Lower lobe of right lung (tissue), 2 donors: ENCODE measurements at regions not wholly inside any gene's neighbourhood (a gene's known extent, or its start where the extent isn't known, plus 50 kb on each side); places are given as distances from the start of the nearest gene placed in this dataset.
"Not testable (repeated sequence)": the region's sequence is repeated elsewhere in the genome, so short reads cannot be mapped to it uniquely, and the experiment has no call there.

Experiments
- ATAC-seq, 2 donors: fragments of 200-7000 bp; cut with Tn5 transposase; one replicate each; pipeline ENCODE4 v1.9.1; 2020 to 2022; ENCODE audit warnings: mild to moderate bottlenecking in 2 of 2, moderate library complexity in 2 of 2
- DNase-seq: peaks from one replicate; pipeline ENCODE4 v3.0.0-alpha.2; 2020
- H3K27ac ChIP-seq: fragments of 200-600 bp; one replicate; pipeline ENCODE4 v1.8.0; 2022
- H3K27me3 ChIP-seq: fragments of 200-600 bp; one replicate; pipeline ENCODE4 v1.8.0; 2022; ENCODE audit warnings: low read depth
- H3K36me3 ChIP-seq: fragments of 200-600 bp; one replicate; pipeline ENCODE4 v1.8.0; 2022; ENCODE audit warnings: mild to moderate bottlenecking
- H3K4me1 ChIP-seq: fragments of 200-600 bp; one replicate; pipeline ENCODE4 v1.8.0; 2022
- H3K4me3 ChIP-seq: fragments of 200-600 bp; one replicate; pipeline ENCODE4 v1.8.0; 2022; ENCODE audit warnings: mild to moderate bottlenecking
- H3K9me3 ChIP-seq: fragments of 200-600 bp; one replicate; pipeline ENCODE4 v1.8.0; 2022
- intact Hi-C: fragments of 100-400 bp; cut with DNase I; formaldehyde crosslinking; loops from one replicate; pipeline ENCODE4 v1.11.0; 2022
- donor health status: DM: no; HTN: yes; CAD: no; lungs with severe emphysema.

GRCh38 chr7:149930374-149931068 is 56.8 kb downstream of the ATP6V0E2 start:
- H3K27me3 ChIP-seq, H3K36me3 ChIP-seq, H3K9me3 ChIP-seq, intact Hi-C loops, ATAC-seq, H3K4me1 ChIP-seq, H3K4me3 ChIP-seq, DNase-seq, H3K27ac ChIP-seq: not testable (repeated sequence)

GRCh38 chr7:149933776-149934175 is 60.0 kb downstream of the ATP6V0E2 start:
- ATAC-seq, H3K9me3 ChIP-seq, H3K27me3 ChIP-seq, H3K4me3 ChIP-seq, H3K36me3 ChIP-seq, H3K4me1 ChIP-seq, DNase-seq, H3K27ac ChIP-seq, intact Hi-C loops: not testable (repeated sequence)

GRCh38 chr7:149947346-149947745 is 73.6 kb downstream of the ATP6V0E2 start:
- H3K9me3 ChIP-seq, H3K27ac ChIP-seq, H3K27me3 ChIP-seq, H3K4me3 ChIP-seq, H3K4me1 ChIP-seq, DNase-seq, H3K36me3 ChIP-seq, ATAC-seq, intact Hi-C loops: not testable (repeated sequence)

GRCh38 chr7:149948444-149948843 is 74.7 kb downstream of the ATP6V0E2 start:
- ATAC-seq, result peak in 1 of 2 donors; percentile 8
- H3K4me1 ChIP-seq, intact Hi-C loops, DNase-seq, H3K27ac ChIP-seq, H3K9me3 ChIP-seq, H3K4me3 ChIP-seq, H3K27me3 ChIP-seq, H3K36me3 ChIP-seq: not testable (repeated sequence)

- H3K27ac ChIP-seq, H3K27me3 ChIP-seq, H3K4me1 ChIP-seq, H3K36me3 ChIP-seq, DNase-seq, intact Hi-C loops, H3K4me3 ChIP-seq, H3K9me3 ChIP-seq: not testable (repeated sequence)
- peak; percentile 54 to 63 for ATAC-seq
These were observed 76.3 kb downstream of the ATP6V0E2 start for GRCh38 chr7:149949863-149950577.

- H3K27ac ChIP-seq, H3K4me1 ChIP-seq, intact Hi-C loops, H3K27me3 ChIP-seq, H3K36me3 ChIP-seq, DNase-seq, H3K9me3 ChIP-seq, H3K4me3 ChIP-seq: not testable (repeated sequence)
- peak in 1 of 2 donors; percentile 12 for ATAC-seq
These were observed 76.8 kb downstream of the ATP6V0E2 start for GRCh38 chr7:149950578-149950924.

- ATAC-seq, H3K36me3 ChIP-seq, H3K27me3 ChIP-seq, DNase-seq, H3K27ac ChIP-seq, H3K4me3 ChIP-seq, intact Hi-C loops, H3K9me3 ChIP-seq, H3K4me1 ChIP-seq: not testable (repeated sequence)
These were observed 77.8 kb downstream of the ATP6V0E2 start for GRCh38 chr7:149951579-149951978.

- H3K27ac ChIP-seq, H3K4me1 ChIP-seq, DNase-seq, H3K27me3 ChIP-seq, H3K4me3 ChIP-seq, H3K36me3 ChIP-seq, intact Hi-C loops, ATAC-seq, H3K9me3 ChIP-seq: not testable (repeated sequence)
These were observed 85.1 kb downstream of the ATP6V0E2 start for GRCh38 chr7:149958880-149959279.

- H3K4me3 ChIP-seq, DNase-seq, H3K4me1 ChIP-seq, intact Hi-C loops, H3K36me3 ChIP-seq, H3K27ac ChIP-seq, H3K9me3 ChIP-seq, H3K27me3 ChIP-seq: not testable (repeated sequence)
- ATAC-seq, result peak in 1 of 2 donors; percentile 16
These were observed 87.1 kb downstream of the ATP6V0E2 start for GRCh38 chr7:149960863-149961262.

GRCh38 chr7:149961878-149962277 is 88.1 kb downstream of the ATP6V0E2 start:
- H3K4me1 ChIP-seq, intact Hi-C loops, DNase-seq, H3K27me3 ChIP-seq, ATAC-seq, H3K27ac ChIP-seq, H3K4me3 ChIP-seq, H3K36me3 ChIP-seq, H3K9me3 ChIP-seq: not testable (repeated sequence)

- DNase-seq, H3K4me3 ChIP-seq, H3K4me1 ChIP-seq, H3K27ac ChIP-seq, intact Hi-C loops, H3K9me3 ChIP-seq, H3K36me3 ChIP-seq, H3K27me3 ChIP-seq: not testable (repeated sequence)
- ATAC-seq, result peak in 1 of 2 donors; percentile 39
These were observed 89.0 kb downstream of the ATP6V0E2 start for GRCh38 chr7:149962685-149963319.

GRCh38 chr7:149963985-149964384 is 90.2 kb downstream of the ATP6V0E2 start:
- H3K27ac ChIP-seq, H3K9me3 ChIP-seq, intact Hi-C loops, H3K27me3 ChIP-seq, H3K4me1 ChIP-seq, H3K36me3 ChIP-seq, ATAC-seq, DNase-seq, H3K4me3 ChIP-seq: not testable (repeated sequence)

- DNase-seq, H3K4me3 ChIP-seq, H3K4me1 ChIP-seq, H3K27me3 ChIP-seq, H3K36me3 ChIP-seq, H3K9me3 ChIP-seq, intact Hi-C loops, H3K27ac ChIP-seq, ATAC-seq: not testable (repeated sequence)
These were observed 92.7 kb downstream of the ATP6V0E2 start for GRCh38 chr7:149966444-149966843.

- intact Hi-C loops, H3K4me1 ChIP-seq, H3K27ac ChIP-seq, H3K9me3 ChIP-seq, DNase-seq, H3K27me3 ChIP-seq, H3K4me3 ChIP-seq, H3K36me3 ChIP-seq: not testable (repeated sequence)
- peak; percentile 78 to 79 for ATAC-seq
These were observed 99.2 kb downstream of the ATP6V0E2 start for GRCh38 chr7:149972977-149973376.
